Psoas muscle (tissue), 7 donors: ENCODE measurements at regions not wholly inside any gene's neighbourhood (a gene's known extent, or its start where the extent isn't known, plus 50 kb on each side); places are given as distances from the start of the nearest gene placed in this dataset.

Source experiments
- ATAC-seq, 4 donors: fragments of 200-7000 bp; cut with Tn5 transposase; one replicate each; pipeline ENCODE4 v1.9.1; 2020; ENCODE audit warnings: moderate library complexity in 3 of 4, mild to moderate bottlenecking in 2 of 4
- DNase-seq, 2 donors: peaks; one replicate each; pipeline ENCODE4 v3.0.0-alpha.2; 2020
- H3K27ac ChIP-seq: fragments of 200-600 bp; one replicate; pipeline ENCODE4 v1.8.0; 2022
- H3K27me3 ChIP-seq, 3 donors: fragments of 200-600 bp in 1 of 3; one replicate each; pipeline versions ENCODE4 v1.6.1 to v1.8.0; 2013 to 2022; ENCODE audit warnings: low read length in 2 of 3, mild to moderate bottlenecking in 2 of 3, moderate library complexity in 1 of 3; ENCODE audit not compliant: insufficient read depth in 3 of 3
- H3K36me3 ChIP-seq, 2 donors: fragments of 200-600 bp in 1 of 2; one replicate each; pipeline versions ENCODE4 v1.6.1 to v1.8.0; 2013 to 2022; ENCODE audit warnings: low read depth in 1 of 2, mild to moderate bottlenecking in 1 of 2, moderate library complexity in 1 of 2; ENCODE audit not compliant: insufficient read depth in 1 of 2
- H3K4me1 ChIP-seq: fragments of 200-600 bp; one replicate; pipeline ENCODE4 v1.8.0; 2022
- H3K4me3 ChIP-seq: fragments of 200-600 bp; one replicate; pipeline ENCODE4 v1.8.0; 2022; ENCODE audit warnings: mild to moderate bottlenecking
- H3K9me3 ChIP-seq: fragments of 200-600 bp; one replicate; pipeline ENCODE4 v1.8.0; 2022
- WGBS, 3 donors: extraction: QIAGEN DNeasy Blood & Tissue Kit; methylation state at CpG; one replicate each; pipeline versions ENCODE4 v1.1.6 to v1.1.7; 2013; 5-methylcytosine and 5-hydroxymethylcytosine counted together
- intact Hi-C, 2 donors: fragments of 100-400 bp; cut with DNase I; formaldehyde crosslinking; loops; one replicate each; pipeline versions ENCODE4 v1.11.0 to v1.14.2; 2022
- TF ChIP-seq, protein P1 (sequence below): fragments of 200-600 bp; IDR thresholded peaks from one replicate; pipeline ENCODE4 v1.8.0; 2022; ENCODE audit warnings: antibody characterized with exemption
- donor health status: healthy with polysubstance abuse.
- donor health status: DM: no; HTN: no; CAD: no; lungs with moderate emphysema.
- donor health status: Bipolar disorder and iron deficiency.
- donor health status: healthy.
- donor health status: DM: yes; HTN: yes; CAD: no.
- donor health status: DM: no; HTN: no; CAD: no.
- donor health status: DM: yes; HTN: yes; CAD: no.

DNA sequence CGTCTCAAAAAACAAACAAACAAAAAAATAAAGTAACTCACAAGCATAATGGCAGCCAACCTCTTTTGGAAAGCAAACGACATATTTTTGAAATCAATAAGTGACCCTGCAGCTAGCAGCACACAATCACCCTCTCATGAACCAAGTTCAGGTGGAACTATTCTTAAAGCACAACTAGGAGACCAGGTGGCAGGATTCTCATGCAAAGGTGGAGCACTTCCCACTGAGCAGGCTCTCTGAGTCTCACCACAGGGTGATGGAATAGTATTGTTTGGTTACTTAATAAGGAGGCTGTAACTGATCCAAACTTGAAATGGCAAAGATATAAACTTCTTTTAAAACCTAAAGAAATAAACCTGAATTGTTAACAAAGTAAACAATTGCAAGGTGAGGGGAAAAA, 1293.1 kb downstream of the PCDH19 start:
- peaks cover 0 to 18% (median 0%) of the 10 kb centered on the region in 3 donors for H3K27me3 ChIP-seq
- H3K4me1 ChIP-seq = no peaks in the 10 kb centered on the region
- no peak for DNase-seq
- intact Hi-C loops = no loop called here
- no peak overlapping the region for H3K4me3 ChIP-seq
- no peak overlapping the region for H3K27ac ChIP-seq
- H3K36me3 ChIP-seq = no peaks in the 10 kb centered on the region
- TF ChIP-seq, protein P1, sequence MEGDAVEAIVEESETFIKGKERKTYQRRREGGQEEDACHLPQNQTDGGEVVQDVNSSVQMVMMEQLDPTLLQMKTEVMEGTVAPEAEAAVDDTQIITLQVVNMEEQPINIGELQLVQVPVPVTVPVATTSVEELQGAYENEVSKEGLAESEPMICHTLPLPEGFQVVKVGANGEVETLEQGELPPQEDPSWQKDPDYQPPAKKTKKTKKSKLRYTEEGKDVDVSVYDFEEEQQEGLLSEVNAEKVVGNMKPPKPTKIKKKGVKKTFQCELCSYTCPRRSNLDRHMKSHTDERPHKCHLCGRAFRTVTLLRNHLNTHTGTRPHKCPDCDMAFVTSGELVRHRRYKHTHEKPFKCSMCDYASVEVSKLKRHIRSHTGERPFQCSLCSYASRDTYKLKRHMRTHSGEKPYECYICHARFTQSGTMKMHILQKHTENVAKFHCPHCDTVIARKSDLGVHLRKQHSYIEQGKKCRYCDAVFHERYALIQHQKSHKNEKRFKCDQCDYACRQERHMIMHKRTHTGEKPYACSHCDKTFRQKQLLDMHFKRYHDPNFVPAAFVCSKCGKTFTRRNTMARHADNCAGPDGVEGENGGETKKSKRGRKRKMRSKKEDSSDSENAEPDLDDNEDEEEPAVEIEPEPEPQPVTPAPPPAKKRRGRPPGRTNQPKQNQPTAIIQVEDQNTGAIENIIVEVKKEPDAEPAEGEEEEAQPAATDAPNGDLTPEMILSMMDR = no peak
- ATAC-seq = no peak
- no peaks in the 10 kb centered on the region for H3K9me3 ChIP-seq
- 48 to 64% (median 53%) methylated on average over 2 of the region's 2 CpGs for whole genome bisulfite sequencing, 3 donors

DNA sequence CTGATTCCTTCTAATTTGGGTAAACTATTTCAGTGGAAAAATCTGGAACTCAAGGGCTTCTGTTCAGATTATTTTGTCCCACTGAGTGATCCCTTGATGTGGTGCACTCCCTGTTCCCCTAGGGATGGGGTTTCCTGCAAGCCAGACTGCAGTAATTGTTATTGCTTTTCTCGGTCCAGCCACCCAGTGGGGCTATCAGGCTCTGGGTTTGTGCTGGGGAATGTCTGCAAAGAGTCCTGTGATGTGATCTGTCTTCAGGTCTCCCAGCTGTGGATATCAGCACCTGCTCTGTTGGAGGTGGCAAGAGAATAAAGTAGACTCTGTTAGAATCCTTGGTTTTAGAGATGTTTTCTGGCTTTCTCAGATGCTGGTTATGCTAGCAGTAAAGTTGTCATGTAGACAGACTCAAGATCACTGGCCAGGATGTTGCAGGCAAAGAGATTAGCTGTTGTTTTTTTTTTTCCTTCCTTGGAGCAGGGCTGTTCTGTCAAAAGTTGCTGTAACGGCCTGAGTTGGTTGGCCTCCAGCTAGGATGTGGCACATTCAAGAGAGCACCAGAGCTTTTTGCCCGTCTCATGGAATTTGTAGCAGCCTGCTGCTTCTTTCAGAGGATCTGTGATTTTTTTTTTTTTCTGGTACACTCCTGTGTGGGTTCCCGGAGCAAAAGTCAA, 1314.0 kb downstream of the PCDH19 start:
- DNase-seq (no peak), ATAC-seq (no peak)
- TF ChIP-seq, protein P1 = no peak
- Histone ChIP-seq H3K36me3 (no peaks in the 10 kb centered on the region), H3K4me1 (no peaks in the 10 kb centered on the region), H3K27me3 (peaks cover 0 to 8% (median 0%) of the 10 kb centered on the region in 3 donors), H3K27ac (no peak overlapping the region), H3K4me3 (no peak overlapping the region), H3K9me3 (peaks cover 9% of the 10 kb centered on the region)
- WGBS, 3 donors = 41 to 53% (median 49%) methylated on average over 4 of the region's 4 CpGs
- intact Hi-C loops = no loop called here

DNA sequence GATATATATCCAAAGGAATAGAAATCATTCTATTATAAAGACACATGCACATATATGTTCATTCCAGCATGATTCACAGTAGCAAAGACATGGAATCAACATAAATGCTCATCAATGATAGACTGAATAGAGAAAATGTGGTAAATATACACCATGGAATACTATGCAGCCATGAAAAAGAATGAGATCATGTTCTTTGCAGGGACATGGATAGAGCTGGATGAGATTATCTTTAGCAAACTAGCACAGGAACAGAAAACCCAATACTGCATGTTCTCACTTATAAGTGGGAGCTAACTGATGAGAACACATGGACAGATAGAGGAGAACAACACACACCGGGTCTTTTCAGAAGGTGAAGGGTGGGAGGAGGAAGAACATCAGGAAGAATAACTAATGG, 1318.6 kb downstream of the PCDH19 start:
- DNase-seq (no peak), ATAC-seq (no peak)
- Histone ChIP-seq H3K4me1 (no peaks in the 10 kb centered on the region), H3K27ac (no peak overlapping the region), H3K9me3 (peaks cover 9% of the 10 kb centered on the region), H3K4me3 (no peak overlapping the region), H3K36me3 (no peaks in the 10 kb centered on the region), H3K27me3 (peaks cover 0 to 3% (median 0%) of the 10 kb centered on the region in 3 donors)
- intact Hi-C loops = no loop called here
- 85 to 100% (median 89%) methylated on average over 1 of the region's 1 CpG for WGBS, 3 donors
- TF ChIP-seq, protein P1 = no peak

DNA sequence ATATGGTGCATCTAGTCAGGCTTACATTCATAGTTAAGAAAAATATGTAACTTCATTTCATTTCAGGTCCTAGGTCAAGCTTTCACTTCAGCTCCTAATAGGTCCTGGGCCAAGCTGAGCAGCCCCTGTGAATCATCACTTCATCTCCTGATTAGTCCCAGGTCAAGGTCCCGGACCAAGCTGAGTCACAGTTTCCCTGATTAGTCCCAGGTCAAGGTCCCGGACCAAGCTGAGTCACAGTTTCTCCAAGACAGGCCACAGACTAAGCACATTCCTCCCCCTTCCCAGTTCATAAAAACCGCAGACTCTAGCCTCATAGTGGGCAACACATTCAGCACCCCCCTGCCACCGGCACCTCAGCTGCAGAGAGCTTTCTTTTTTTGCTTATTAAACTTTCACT, 1331.8 kb downstream of the PCDH19 start:
- peaks cover 0 to 10% (median 0%) of the 10 kb centered on the region in 3 donors for H3K27me3 ChIP-seq
- ATAC-seq (no peak), DNase-seq (peak in 1 of 2 donors; percentile 9)
- no peak overlapping the region for H3K4me3 ChIP-seq
- no peak overlapping the region for H3K27ac ChIP-seq
- no peaks in the 10 kb centered on the region for H3K4me1 ChIP-seq
- TF ChIP-seq, protein P1 = no peak
- 80 to 90% (median 82%) methylated on average over 4 of the region's 4 CpGs for WGBS, 3 donors
- no peaks in the 10 kb centered on the region for H3K9me3 ChIP-seq
- intact Hi-C loops = no loop called here
- no peaks in the 10 kb centered on the region for H3K36me3 ChIP-seq

DNA sequence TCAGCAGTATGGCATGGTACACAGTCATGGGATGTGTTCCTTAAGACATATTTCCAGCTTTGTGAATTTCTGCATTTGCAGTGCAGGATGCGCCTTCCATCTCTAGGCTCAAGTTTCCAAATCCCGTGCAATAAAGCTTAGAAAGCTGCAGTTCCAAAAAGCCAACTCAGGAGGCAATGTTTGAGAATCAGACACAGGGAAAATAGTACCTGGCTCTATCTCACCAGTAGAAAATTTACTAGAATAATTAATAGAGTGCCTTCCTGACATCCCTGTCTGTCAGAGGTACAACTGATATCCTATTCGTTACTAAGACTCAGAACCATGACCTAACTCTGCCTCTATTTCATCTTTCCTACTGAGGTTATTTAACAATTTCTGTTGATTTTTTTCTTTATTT, 1333.0 kb downstream of the PCDH19 start:
- Histone ChIP-seq H3K36me3 (no peaks in the 10 kb centered on the region), H3K27me3 (peaks cover 0 to 10% (median 0%) of the 10 kb centered on the region in 3 donors), H3K4me3 (no peak overlapping the region), H3K27ac (no peak overlapping the region), H3K9me3 (no peaks in the 10 kb centered on the region), H3K4me1 (no peaks in the 10 kb centered on the region)
- DNase-seq (no peak), ATAC-seq (no peak)
- 78 to 92% (median 81%) methylated on average over 3 of the region's 3 CpGs for WGBS, 3 donors
- TF ChIP-seq, protein P1 = no peak
- intact Hi-C loops = no loop called here
